ENCODE measurements at regions not wholly inside any gene's neighbourhood (a gene's known extent, or its start where the extent isn't known, plus 50 kb on each side); places are given as distances from the start of the nearest gene placed in this dataset.

- TF ChIP-seq HNF4A (conservative IDR thresholded peaks at IDR 0.05) (no peak), FOXA2 (IDR thresholded peaks at IDR 0.05) (no peak), FOXA1 (IDR thresholded peaks at IDR 0.05) (no peak), RAD21 (IDR thresholded peaks at IDR 0.05) (no peak), MAX (IDR thresholded peaks at IDR 0.05) (no peak), SP1 (IDR thresholded peaks at IDR 0.05) (no peak), TAF1 (conservative IDR thresholded peaks at IDR 0.05) (no peak), CTCF (IDR thresholded peaks at IDR 0.05; ENCODE audit: low read depth, low read length, missing input control) (no peak), YY1 (IDR thresholded peaks at IDR 0.05) (no peak), ATF3 (IDR thresholded peaks at IDR 0.05) (no peak)
- H3K36me3 ChIP-seq (ENCODE audit: control insufficient read depth in 4 of 4, insufficient read depth in 3 of 4, low read depth in 1 of 4, low read length in 3 of 4) = no peaks in the 10 kb centered on the region
- no peak overlapping the region for H3K9ac ChIP-seq (ENCODE audit: low read depth in 1 of 2, low read length in 2 of 2)
- H3K9me3 ChIP-seq (ENCODE audit: control insufficient read depth in 4 of 4, low read length in 3 of 4) = no peaks in the 10 kb centered on the region
- H3K27ac ChIP-seq (ENCODE audit: low read depth in 1 of 2, low read length in 2 of 2) = no peak overlapping the region
- no peaks in the 10 kb centered on the region for H3K4me1 ChIP-seq (ENCODE audit: control insufficient read depth in 4 of 4, insufficient read depth in 4 of 4, low read length in 3 of 4)
- WGBS = 95% methylated on average over 13 of the region's 13 CpGs
- H3K4me3 ChIP-seq (ENCODE audit: low read depth in 1 of 3, low read length in 3 of 3) = no peak overlapping the region
- no peaks in the 10 kb centered on the region for H3K27me3 ChIP-seq (ENCODE audit: control insufficient read depth in 4 of 4, insufficient read depth in 4 of 4, low read length in 3 of 4)
- DNase-seq (ENCODE audit: low spot score) = no peak
These were observed 87.0 kb upstream of the BOC start for GRCh38 chr3:113124256-113124830.

DNA sequence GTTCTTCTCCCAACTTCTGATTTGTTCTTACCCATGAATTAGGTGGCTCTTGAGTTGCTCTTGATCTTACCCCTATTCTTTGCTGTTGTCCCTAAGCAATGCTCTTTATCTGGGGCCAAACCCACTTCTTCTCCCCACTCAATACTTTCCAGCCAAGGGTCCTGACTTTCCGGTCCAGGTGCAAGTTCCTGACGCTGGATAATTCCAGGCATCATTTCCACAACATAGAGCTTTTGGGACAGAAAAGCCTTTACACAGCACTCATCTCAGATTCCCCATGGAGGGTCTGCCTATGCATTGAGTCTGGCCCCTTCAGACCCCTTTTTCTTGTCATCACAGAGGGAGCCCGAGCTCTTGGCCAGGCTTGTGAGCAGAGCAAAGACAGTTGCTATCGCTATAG, 85.4 kb upstream of the BOC start:
- H3K9ac ChIP-seq (ENCODE audit: low read depth in 1 of 2, low read length in 2 of 2) = no peak overlapping the region
- TF ChIP-seq HNF4A (conservative IDR thresholded peaks at IDR 0.05) (no peak), RXRA (IDR thresholded peaks at IDR 0.05) (no peak), ATF3 (IDR thresholded peaks at IDR 0.05) (no peak), NR2F2 (IDR thresholded peaks at IDR 0.05) (no peak), RAD21 (IDR thresholded peaks at IDR 0.05) (no peak), MAX (IDR thresholded peaks at IDR 0.05) (no peak), GABPA (IDR thresholded peaks at IDR 0.05 in 1 of 2, conservative IDR thresholded peaks at IDR 0.05 in 1 of 2) (no peak), EGR1 (IDR thresholded peaks at IDR 0.05; ENCODE audit: low read depth in 2 of 2) (no peak), SP1 (IDR thresholded peaks at IDR 0.05) (no peak), FOXA1 (IDR thresholded peaks at IDR 0.05) (no peak)
- H3K4me3 ChIP-seq (ENCODE audit: low read depth in 1 of 3, low read length in 3 of 3) = no peak overlapping the region
- H3K27me3 ChIP-seq (ENCODE audit: control insufficient read depth in 4 of 4, insufficient read depth in 4 of 4, low read length in 3 of 4) = no peaks in the 10 kb centered on the region
- H3K4me1 ChIP-seq (ENCODE audit: control insufficient read depth in 4 of 4, insufficient read depth in 4 of 4, low read length in 3 of 4) = no peaks in the 10 kb centered on the region
- 93% methylated on average over 4 of the region's 4 CpGs for WGBS
- no peak overlapping the region for H3K27ac ChIP-seq (ENCODE audit: low read depth in 1 of 2, low read length in 2 of 2)
- no peak for DNase-seq (ENCODE audit: low spot score)
- H3K9me3 ChIP-seq (ENCODE audit: control insufficient read depth in 4 of 4, low read length in 3 of 4) = no peaks in the 10 kb centered on the region
- no peaks in the 10 kb centered on the region for H3K36me3 ChIP-seq (ENCODE audit: control insufficient read depth in 4 of 4, insufficient read depth in 3 of 4, low read depth in 1 of 4, low read length in 3 of 4)

DNA sequence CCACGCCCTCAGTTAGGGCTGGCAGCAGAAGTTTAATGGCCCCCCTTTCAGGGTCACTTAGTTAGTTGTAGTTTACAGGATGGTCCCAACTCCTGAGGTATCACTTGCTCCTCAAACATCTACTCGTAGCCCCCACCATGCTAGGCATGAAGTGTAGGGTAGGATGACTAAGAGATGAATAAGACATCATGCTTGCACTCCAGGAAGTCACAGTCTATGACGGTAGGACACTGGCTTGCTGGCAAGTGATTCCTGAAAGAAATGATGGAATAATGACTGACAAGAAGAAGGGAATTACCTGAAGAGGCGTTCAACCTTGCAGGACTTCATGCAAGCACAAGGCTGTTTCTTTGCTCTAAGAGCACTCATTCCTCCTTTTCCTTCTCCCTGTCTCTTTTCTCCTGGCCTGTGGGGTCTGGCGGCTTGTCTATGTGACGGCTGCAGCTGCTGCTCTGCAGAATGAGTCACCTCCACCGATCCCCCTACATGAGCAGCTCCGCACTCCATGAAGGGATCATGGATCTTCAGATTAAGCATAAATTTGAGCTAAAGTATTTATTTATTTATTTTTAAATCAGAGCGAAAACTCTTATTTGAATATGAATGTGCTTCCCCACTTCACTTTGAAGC, 82.9 kb upstream of the BOC start:
- H3K4me1 ChIP-seq (ENCODE audit: control insufficient read depth in 4 of 4, insufficient read depth in 4 of 4, low read length in 3 of 4) = no peaks in the 10 kb centered on the region
- H3K27me3 ChIP-seq (ENCODE audit: control insufficient read depth in 4 of 4, insufficient read depth in 4 of 4, low read length in 3 of 4) = no peaks in the 10 kb centered on the region
- no peaks in the 10 kb centered on the region for H3K36me3 ChIP-seq (ENCODE audit: control insufficient read depth in 4 of 4, insufficient read depth in 3 of 4, low read depth in 1 of 4, low read length in 3 of 4)
- no peak overlapping the region for H3K4me3 ChIP-seq (ENCODE audit: low read depth in 1 of 3, low read length in 3 of 3)
- WGBS = 79% methylated on average over 9 of the region's 9 CpGs
- H3K27ac ChIP-seq (ENCODE audit: low read depth in 1 of 2, low read length in 2 of 2) = no peak overlapping the region
- no peaks in the 10 kb centered on the region for H3K9me3 ChIP-seq (ENCODE audit: control insufficient read depth in 4 of 4, low read length in 3 of 4)
- no peak for DNase-seq (ENCODE audit: low spot score)
- H3K9ac ChIP-seq (ENCODE audit: low read depth in 1 of 2, low read length in 2 of 2) = no peak overlapping the region
- TF ChIP-seq ATF3 (IDR thresholded peaks at IDR 0.05) (no peak), YY1 (IDR thresholded peaks at IDR 0.05) (no peak), RAD21 (IDR thresholded peaks at IDR 0.05) (no peak), TAF1 (conservative IDR thresholded peaks at IDR 0.05) (no peak), HNF4G (IDR thresholded peaks at IDR 0.05) (no peak), HNF4A (conservative IDR thresholded peaks at IDR 0.05) (no peak)
- TF ChIP-seq, protein P1, sequence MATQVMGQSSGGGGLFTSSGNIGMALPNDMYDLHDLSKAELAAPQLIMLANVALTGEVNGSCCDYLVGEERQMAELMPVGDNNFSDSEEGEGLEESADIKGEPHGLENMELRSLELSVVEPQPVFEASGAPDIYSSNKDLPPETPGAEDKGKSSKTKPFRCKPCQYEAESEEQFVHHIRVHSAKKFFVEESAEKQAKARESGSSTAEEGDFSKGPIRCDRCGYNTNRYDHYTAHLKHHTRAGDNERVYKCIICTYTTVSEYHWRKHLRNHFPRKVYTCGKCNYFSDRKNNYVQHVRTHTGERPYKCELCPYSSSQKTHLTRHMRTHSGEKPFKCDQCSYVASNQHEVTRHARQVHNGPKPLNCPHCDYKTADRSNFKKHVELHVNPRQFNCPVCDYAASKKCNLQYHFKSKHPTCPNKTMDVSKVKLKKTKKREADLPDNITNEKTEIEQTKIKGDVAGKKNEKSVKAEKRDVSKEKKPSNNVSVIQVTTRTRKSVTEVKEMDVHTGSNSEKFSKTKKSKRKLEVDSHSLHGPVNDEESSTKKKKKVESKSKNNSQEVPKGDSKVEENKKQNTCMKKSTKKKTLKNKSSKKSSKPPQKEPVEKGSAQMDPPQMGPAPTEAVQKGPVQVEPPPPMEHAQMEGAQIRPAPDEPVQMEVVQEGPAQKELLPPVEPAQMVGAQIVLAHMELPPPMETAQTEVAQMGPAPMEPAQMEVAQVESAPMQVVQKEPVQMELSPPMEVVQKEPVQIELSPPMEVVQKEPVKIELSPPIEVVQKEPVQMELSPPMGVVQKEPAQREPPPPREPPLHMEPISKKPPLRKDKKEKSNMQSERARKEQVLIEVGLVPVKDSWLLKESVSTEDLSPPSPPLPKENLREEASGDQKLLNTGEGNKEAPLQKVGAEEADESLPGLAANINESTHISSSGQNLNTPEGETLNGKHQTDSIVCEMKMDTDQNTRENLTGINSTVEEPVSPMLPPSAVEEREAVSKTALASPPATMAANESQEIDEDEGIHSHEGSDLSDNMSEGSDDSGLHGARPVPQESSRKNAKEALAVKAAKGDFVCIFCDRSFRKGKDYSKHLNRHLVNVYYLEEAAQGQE (IDR thresholded peaks at IDR 0.05) = no peak
